SK-N-SH treated with all-trans-retinoic acid at 6 μM for 48 hours (cell line): ENCODE measurements at regions not wholly inside any gene's neighbourhood (a gene's known extent, or its start where the extent isn't known, plus 50 kb on each side); places are given as distances from the start of the nearest gene placed in this dataset.

Experiments
- BACH2 ChIP-seq: fragments of 250-450 bp; sonication (Bioruptor Pico); IDR thresholded peaks from 2 replicates; pipeline ENCODE4 v1.9.0; 2021; ENCODE audit warnings: mild to moderate bottlenecking, borderline replicate concordance
- CSDC2 ChIP-seq: fragments of 250-450 bp; sonication (Bioruptor Pico); IDR thresholded peaks from 2 replicates; pipeline ENCODE4 v1.5.0; 2020; ENCODE audit warnings: mild to moderate bottlenecking, moderate library complexity
- RARB ChIP-seq: fragments of 250-450 bp; sonication (Bioruptor Pico); IDR thresholded peaks from 2 replicates; pipeline ENCODE4 v1.8.0; 2021; ENCODE audit warnings: mild to moderate bottlenecking, moderate library complexity
- SNAI2 ChIP-seq: fragments of 250-450 bp; sonication (Bioruptor Pico); IDR thresholded peaks from 2 replicates; pipeline ENCODE4 v1.5.0; 2020; ENCODE audit warnings: mild to moderate bottlenecking, moderate library complexity
- TOX ChIP-seq: fragments of 250-450 bp; sonication (Bioruptor Pico); IDR thresholded peaks from 2 replicates; pipeline ENCODE4 v1.8.0; 2021; ENCODE audit warnings: mild to moderate bottlenecking, moderate library complexity, borderline replicate concordance
- TSHZ2 ChIP-seq: fragments of 250-450 bp; sonication (Bioruptor Pico); IDR thresholded peaks from 2 replicates; pipeline ENCODE4 v1.5.0; 2020; ENCODE audit warnings: mild to moderate bottlenecking, moderate library complexity
- ZFP3 ChIP-seq: fragments of 250-450 bp; sonication (Bioruptor Pico); IDR thresholded peaks from 2 replicates; pipeline ENCODE4 v1.5.0; 2020; ENCODE audit warnings: mild to moderate bottlenecking, moderate library complexity
- ZNF565 ChIP-seq: fragments of 450-650 bp; formaldehyde crosslinking; conservative IDR thresholded peaks from 2 replicates; pipeline ENCODE4 v1.5.0; 2020; ENCODE audit warnings: low read depth, mild to moderate bottlenecking, moderate library complexity
- TF ChIP-seq, protein P1 (sequence below): fragments of 250-450 bp; sonication (Bioruptor Pico); IDR thresholded peaks from 2 replicates; pipeline ENCODE4 v1.8.0; 2020; ENCODE audit warnings: mild to moderate bottlenecking, moderate library complexity, borderline replicate concordance

DNA sequence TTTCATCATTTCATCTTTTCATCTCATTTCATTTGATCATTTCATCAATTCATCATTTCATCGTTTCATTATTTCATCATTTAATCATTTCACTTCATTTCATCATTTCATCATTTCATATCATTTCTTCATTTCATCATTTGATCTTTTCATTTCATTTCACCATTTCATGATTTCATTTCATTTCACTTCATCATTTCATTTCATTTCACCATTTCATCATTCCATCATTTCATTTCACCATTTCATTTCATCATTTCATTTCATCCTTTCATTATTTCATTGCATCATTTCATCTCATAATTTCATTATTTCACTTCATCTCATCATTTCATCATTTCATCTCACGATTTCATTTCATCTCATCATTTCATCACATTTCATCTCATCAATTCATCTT, 127.8 kb downstream of the ANKRD30BL start:
- TF ChIP-seq TSHZ2 (CRISPR knock-in tag) (no peak), TOX (CRISPR knock-in tag) (no peak), RARB (CRISPR knock-in tag) (no peak), BACH2 (CRISPR knock-in tag) (no peak), ZNF565 (CRISPR knock-in tag) (no peak), CSDC2 (CRISPR knock-in tag) (no peak), ZFP3 (CRISPR knock-in tag) (no peak), SNAI2 (CRISPR knock-in tag) (no peak)
- TF ChIP-seq, protein P1, sequence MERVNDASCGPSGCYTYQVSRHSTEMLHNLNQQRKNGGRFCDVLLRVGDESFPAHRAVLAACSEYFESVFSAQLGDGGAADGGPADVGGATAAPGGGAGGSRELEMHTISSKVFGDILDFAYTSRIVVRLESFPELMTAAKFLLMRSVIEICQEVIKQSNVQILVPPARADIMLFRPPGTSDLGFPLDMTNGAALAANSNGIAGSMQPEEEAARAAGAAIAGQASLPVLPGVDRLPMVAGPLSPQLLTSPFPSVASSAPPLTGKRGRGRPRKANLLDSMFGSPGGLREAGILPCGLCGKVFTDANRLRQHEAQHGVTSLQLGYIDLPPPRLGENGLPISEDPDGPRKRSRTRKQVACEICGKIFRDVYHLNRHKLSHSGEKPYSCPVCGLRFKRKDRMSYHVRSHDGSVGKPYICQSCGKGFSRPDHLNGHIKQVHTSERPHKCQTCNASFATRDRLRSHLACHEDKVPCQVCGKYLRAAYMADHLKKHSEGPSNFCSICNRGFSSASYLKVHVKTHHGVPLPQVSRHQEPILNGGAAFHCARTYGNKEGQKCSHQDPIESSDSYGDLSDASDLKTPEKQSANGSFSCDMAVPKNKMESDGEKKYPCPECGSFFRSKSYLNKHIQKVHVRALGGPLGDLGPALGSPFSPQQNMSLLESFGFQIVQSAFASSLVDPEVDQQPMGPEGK (CRISPR knock-in tag): no peak
